Suprapubic skin (tissue), 3 donors: ENCODE measurements at regions not wholly inside any gene's neighbourhood (a gene's known extent, or its start where the extent isn't known, plus 50 kb on each side); places are given as distances from the start of the nearest gene placed in this dataset.

Source experiments
- CTCF ChIP-seq, 2 donors: fragments of 200-600 bp in 1 of 2; fragments of 450-650 bp in 1 of 2; sonication (generic) in 1 of 2; IDR thresholded peaks; one replicate each; pipeline ENCODE4 v1.5.1; 2016 to 2019; ENCODE audit warnings: antibody characterized with exemption in 2 of 2, mild to moderate bottlenecking in 1 of 2, moderate library complexity in 1 of 2
- EP300 ChIP-seq: sonication (generic); formaldehyde crosslinking; IDR thresholded peaks from one replicate; pipeline ENCODE4 v1.6.1; 2017; ENCODE audit warnings: antibody characterized with exemption

- TF ChIP-seq CTCF (IDR thresholded peaks at IDR 0.05) (no peak), EP300 (no peak)
These were observed 64.3 kb upstream of the DUSP10 start for GRCh38 chr1:221806236-221806635.
